B cell (primary cell): ENCODE measurements at regions not wholly inside any gene's neighbourhood (a gene's known extent, or its start where the extent isn't known, plus 50 kb on each side); places are given as distances from the start of the nearest gene placed in this dataset.

Experiments
- EZH2 ChIP-seq: IDR thresholded peaks from 2 replicates; pipeline ENCODE4 v1.6.1; 2012; ENCODE audit warnings: borderline replicate concordance, low read depth, mild to moderate bottlenecking, moderate library complexity, low read length; ENCODE audit not compliant: insufficient read depth, poor library complexity, severe bottlenecking
- TF ChIP-seq, protein P1 (sequence below): fragments of 200-600 bp; IDR thresholded peaks from one replicate; pipeline ENCODE4 v1.8.0; 2022; ENCODE audit warnings: antibody characterized with exemption, mild to moderate bottlenecking

DNA sequence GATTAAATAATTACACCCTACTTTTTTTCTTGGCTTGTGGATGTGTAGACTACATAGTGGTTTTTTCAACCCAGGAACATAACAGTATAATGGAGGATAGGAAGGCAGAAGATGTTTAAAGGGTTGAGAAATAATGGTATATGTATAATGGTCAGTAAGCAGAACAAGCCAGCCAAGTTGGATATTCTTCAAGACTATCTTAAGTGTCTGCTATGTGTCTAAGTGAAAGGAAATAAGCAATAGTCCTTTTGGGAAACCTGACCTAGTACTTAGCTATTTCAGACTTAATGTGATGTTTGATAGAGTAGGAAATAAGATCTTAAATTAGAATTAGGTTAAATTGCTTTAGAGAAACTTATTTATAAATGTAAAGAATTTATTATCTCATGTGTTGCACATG lies 85.7 kb downstream of the PTPDC1 start:
- TF ChIP-seq EZH2 = no peak
- TF ChIP-seq, protein P1, sequence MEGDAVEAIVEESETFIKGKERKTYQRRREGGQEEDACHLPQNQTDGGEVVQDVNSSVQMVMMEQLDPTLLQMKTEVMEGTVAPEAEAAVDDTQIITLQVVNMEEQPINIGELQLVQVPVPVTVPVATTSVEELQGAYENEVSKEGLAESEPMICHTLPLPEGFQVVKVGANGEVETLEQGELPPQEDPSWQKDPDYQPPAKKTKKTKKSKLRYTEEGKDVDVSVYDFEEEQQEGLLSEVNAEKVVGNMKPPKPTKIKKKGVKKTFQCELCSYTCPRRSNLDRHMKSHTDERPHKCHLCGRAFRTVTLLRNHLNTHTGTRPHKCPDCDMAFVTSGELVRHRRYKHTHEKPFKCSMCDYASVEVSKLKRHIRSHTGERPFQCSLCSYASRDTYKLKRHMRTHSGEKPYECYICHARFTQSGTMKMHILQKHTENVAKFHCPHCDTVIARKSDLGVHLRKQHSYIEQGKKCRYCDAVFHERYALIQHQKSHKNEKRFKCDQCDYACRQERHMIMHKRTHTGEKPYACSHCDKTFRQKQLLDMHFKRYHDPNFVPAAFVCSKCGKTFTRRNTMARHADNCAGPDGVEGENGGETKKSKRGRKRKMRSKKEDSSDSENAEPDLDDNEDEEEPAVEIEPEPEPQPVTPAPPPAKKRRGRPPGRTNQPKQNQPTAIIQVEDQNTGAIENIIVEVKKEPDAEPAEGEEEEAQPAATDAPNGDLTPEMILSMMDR = no peak
